HEK293 (cell line): ENCODE measurements at regions not wholly inside any gene's neighbourhood (a gene's known extent, or its start where the extent isn't known, plus 50 kb on each side); places are given as distances from the start of the nearest gene placed in this dataset.

Source experiments
- CTCF ChIA-PET: fragments of 350-600 bp; formaldehyde crosslinking; extraction: SDS; loops from one replicate; lab custom pipeline; 2021; ENCODE audit warnings: antibody characterized with exemption; lab: Yijun Ruan, JAX
- POLR2A ChIA-PET: fragments of 300-600 bp; formaldehyde crosslinking; extraction: SDS; loops from one replicate; lab custom pipeline; 2020; ENCODE audit warnings: antibody characterized with exemption, inconsistent platforms; lab: Yijun Ruan, JAX
- H3K27ac ChIP-seq: fragments of 200-500 bp; sonication (Bioruptor generic); 2 replicates; pipeline ENCODE4 v1.5.1; 2014; ENCODE audit warnings: low read depth, low read length, control low read depth, inconsistent platforms; ENCODE audit errors: extremely low read depth
- H3K36me3 ChIP-seq, 2 experiments: fragments of 200-500 bp in 1 of 2; sonication (Bioruptor generic) in 1 of 2; 1 replicate in 1 of 2; 2 replicates in 1 of 2; pipeline ENCODE4 v1.5.1; 2014 to 2017; ENCODE audit warnings: inconsistent platforms in 2 of 2, low read length in 2 of 2; ENCODE audit not compliant: control insufficient read depth in 2 of 2, insufficient read depth in 1 of 2
- H3K4me1 ChIP-seq: fragments of 200-500 bp; sonication (Bioruptor generic); 2 replicates; pipeline ENCODE4 v1.5.1; 2014; ENCODE audit warnings: mild to moderate bottlenecking, low read length, inconsistent platforms; ENCODE audit not compliant: control insufficient read depth, insufficient read depth
- H3K4me3 ChIP-seq: 2 replicates; pipeline ENCODE4 v1.5.1; 2011; ENCODE audit warnings: low read depth, mild to moderate bottlenecking, control low read depth, low read length, moderate library complexity
- H3K9me3 ChIP-seq: fragments of 200-500 bp; sonication (Bioruptor generic); 2 replicates; pipeline ENCODE4 v1.5.1; 2014; ENCODE audit warnings: low read depth, low read length, inconsistent platforms; ENCODE audit not compliant: control insufficient read depth, insufficient read depth
- AEBP2 ChIP-seq: fragments of 450-650 bp; formaldehyde crosslinking; IDR thresholded peaks from 2 replicates; pipeline ENCODE4 v1.5.1; 2016; ENCODE audit warnings: missing biosample characterization, missing genetic modification characterization, borderline replicate concordance
- CTCF ChIP-seq: fragments of 450-650 bp; formaldehyde crosslinking; IDR thresholded peaks from 2 replicates; pipeline ENCODE4 v1.5.1; 2016; ENCODE audit warnings: missing biosample characterization, missing genetic modification characterization
- FEZF1 ChIP-seq: fragments of 450-650 bp; formaldehyde crosslinking; IDR thresholded peaks from 2 replicates; pipeline ENCODE4 v1.5.1; 2016; ENCODE audit warnings: missing biosample characterization, missing genetic modification characterization
- GLI2 ChIP-seq: fragments of 450-650 bp; formaldehyde crosslinking; IDR thresholded peaks from 2 replicates; pipeline ENCODE4; 2017; ENCODE audit warnings: missing biosample characterization, missing genetic modification characterization, low read depth, borderline replicate concordance
- KLF16 ChIP-seq: fragments of 450-650 bp; formaldehyde crosslinking; IDR thresholded peaks from 2 replicates; pipeline ENCODE4 v1.5.1; 2017; ENCODE audit warnings: missing biosample characterization, missing genetic modification characterization
- PATZ1 ChIP-seq: fragments of 450-650 bp; formaldehyde crosslinking; IDR thresholded peaks from 2 replicates; pipeline ENCODE4 v1.5.1; 2016; ENCODE audit warnings: missing biosample characterization, missing genetic modification characterization
- REST ChIP-seq: fragments of 450-650 bp; formaldehyde crosslinking; IDR thresholded peaks from 2 replicates; pipeline ENCODE4 v1.5.1; 2016; ENCODE audit warnings: missing biosample characterization, missing genetic modification characterization
- ZFP69B ChIP-seq: fragments of 450-650 bp; formaldehyde crosslinking; IDR thresholded peaks from 2 replicates; pipeline ENCODE4 v1.5.1; 2016; ENCODE audit warnings: missing biosample characterization, missing genetic modification characterization
- ZNF133 ChIP-seq: fragments of 450-650 bp; formaldehyde crosslinking; IDR thresholded peaks from 2 replicates; pipeline ENCODE4 v1.5.1; 2016; ENCODE audit warnings: missing biosample characterization, missing genetic modification characterization
- ZNF221 ChIP-seq: fragments of 450-650 bp; formaldehyde crosslinking; IDR thresholded peaks from 2 replicates; pipeline ENCODE4 v1.5.1; 2017; ENCODE audit warnings: missing biosample characterization, missing genetic modification characterization, borderline replicate concordance
- ZNF223 ChIP-seq: fragments of 450-650 bp; formaldehyde crosslinking; IDR thresholded peaks from 2 replicates; pipeline ENCODE4 v1.5.1; 2016; ENCODE audit warnings: missing biosample characterization, missing genetic modification characterization
- ZNF239 ChIP-seq: fragments of 450-650 bp; formaldehyde crosslinking; IDR thresholded peaks from 2 replicates; pipeline ENCODE4 v1.5.1; 2016; ENCODE audit warnings: missing biosample characterization, missing genetic modification characterization
- ZNF302 ChIP-seq: fragments of 450-650 bp; formaldehyde crosslinking; IDR thresholded peaks from 2 replicates; pipeline ENCODE4 v1.5.1; 2016; ENCODE audit warnings: missing biosample characterization, missing genetic modification characterization, low read depth
- ZNF341 ChIP-seq: fragments of 450-650 bp; formaldehyde crosslinking; IDR thresholded peaks from 2 replicates; pipeline ENCODE4; 2016; ENCODE audit warnings: low read depth, missing biosample characterization, missing genetic modification characterization
- ZNF394 ChIP-seq: fragments of 450-650 bp; formaldehyde crosslinking; IDR thresholded peaks from 2 replicates; pipeline ENCODE4 v1.5.1; 2016; ENCODE audit warnings: missing biosample characterization, missing genetic modification characterization, mild to moderate bottlenecking, moderate library complexity, borderline replicate concordance
- ZNF514 ChIP-seq: fragments of 450-650 bp; formaldehyde crosslinking; IDR thresholded peaks from 2 replicates; pipeline ENCODE4 v1.5.1; 2016; ENCODE audit warnings: missing biosample characterization, missing genetic modification characterization
- ZNF548 ChIP-seq: fragments of 450-650 bp; formaldehyde crosslinking; IDR thresholded peaks from 2 replicates; pipeline ENCODE4 v1.5.1; 2016; ENCODE audit warnings: missing biosample characterization, missing genetic modification characterization
- ZNF610 ChIP-seq: fragments of 450-650 bp; formaldehyde crosslinking; IDR thresholded peaks from 2 replicates; pipeline ENCODE4 v1.5.1; 2016; ENCODE audit warnings: missing biosample characterization, missing genetic modification characterization, borderline replicate concordance
- ZNF621 ChIP-seq: fragments of 450-650 bp; formaldehyde crosslinking; IDR thresholded peaks from 2 replicates; pipeline ENCODE4 v1.5.1; 2017; ENCODE audit warnings: missing biosample characterization, missing genetic modification characterization
- TF ChIP-seq, protein P1 (sequence below): fragments of 450-650 bp; formaldehyde crosslinking; conservative IDR thresholded peaks from 2 replicates; pipeline ENCODE4 v1.5.1; 2016; ENCODE audit warnings: low read depth, missing biosample characterization, missing genetic modification characterization
- TF ChIP-seq, protein P2 (sequence below): fragments of 450-650 bp; formaldehyde crosslinking; IDR thresholded peaks from 2 replicates; pipeline ENCODE4 v1.5.1; 2017; ENCODE audit warnings: missing biosample characterization, missing genetic modification characterization

DNA sequence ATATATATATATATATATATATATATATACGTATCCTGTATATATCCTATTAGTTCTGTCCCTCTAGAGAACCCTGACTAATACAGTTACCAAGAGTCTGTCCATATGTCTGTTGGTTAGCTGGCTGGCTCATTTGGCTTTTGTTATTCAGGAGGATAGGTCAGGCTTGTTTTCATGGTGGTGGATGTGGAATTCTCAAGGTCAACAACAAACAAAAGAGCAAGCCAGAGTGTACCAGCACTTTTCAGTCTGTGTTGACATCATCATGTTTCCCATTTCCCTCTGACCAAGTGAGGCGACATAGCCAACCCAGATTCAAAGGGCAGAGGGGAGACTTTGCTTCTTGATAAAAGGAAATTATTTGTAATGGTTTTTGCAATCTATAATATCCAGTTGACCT, 88.5 kb upstream of the PTCHD4 start:
- Histone ChIP-seq H3K4me1 (no peaks in the 10 kb centered on the region), H3K4me3 (no peak overlapping the region), H3K27ac (no peak overlapping the region), H3K9me3 (no peaks in the 10 kb centered on the region), H3K36me3 (no peaks in the 10 kb centered on the region)
- no peak for TF ChIP-seq ZNF548 (tag by site-specific recombination)
- TF ChIP-seq ZNF341 = no peak
- no peak for TF ChIP-seq KLF16 (tag by site-specific recombination)
- TF ChIP-seq REST (tag by site-specific recombination) = no peak
- no peak for TF ChIP-seq ZNF223 (tag by site-specific recombination)
- TF ChIP-seq FEZF1 (tag by site-specific recombination) = no peak
- no peak for TF ChIP-seq ZNF394 (tag by site-specific recombination)
- no peak for TF ChIP-seq AEBP2 (tag by site-specific recombination)
- no peak for TF ChIP-seq ZNF302 (tag by site-specific recombination)
- TF ChIP-seq GLI2 (tag by site-specific recombination) = no peak
- no peak for TF ChIP-seq ZNF621 (tag by site-specific recombination)
- TF ChIP-seq, protein P1, sequence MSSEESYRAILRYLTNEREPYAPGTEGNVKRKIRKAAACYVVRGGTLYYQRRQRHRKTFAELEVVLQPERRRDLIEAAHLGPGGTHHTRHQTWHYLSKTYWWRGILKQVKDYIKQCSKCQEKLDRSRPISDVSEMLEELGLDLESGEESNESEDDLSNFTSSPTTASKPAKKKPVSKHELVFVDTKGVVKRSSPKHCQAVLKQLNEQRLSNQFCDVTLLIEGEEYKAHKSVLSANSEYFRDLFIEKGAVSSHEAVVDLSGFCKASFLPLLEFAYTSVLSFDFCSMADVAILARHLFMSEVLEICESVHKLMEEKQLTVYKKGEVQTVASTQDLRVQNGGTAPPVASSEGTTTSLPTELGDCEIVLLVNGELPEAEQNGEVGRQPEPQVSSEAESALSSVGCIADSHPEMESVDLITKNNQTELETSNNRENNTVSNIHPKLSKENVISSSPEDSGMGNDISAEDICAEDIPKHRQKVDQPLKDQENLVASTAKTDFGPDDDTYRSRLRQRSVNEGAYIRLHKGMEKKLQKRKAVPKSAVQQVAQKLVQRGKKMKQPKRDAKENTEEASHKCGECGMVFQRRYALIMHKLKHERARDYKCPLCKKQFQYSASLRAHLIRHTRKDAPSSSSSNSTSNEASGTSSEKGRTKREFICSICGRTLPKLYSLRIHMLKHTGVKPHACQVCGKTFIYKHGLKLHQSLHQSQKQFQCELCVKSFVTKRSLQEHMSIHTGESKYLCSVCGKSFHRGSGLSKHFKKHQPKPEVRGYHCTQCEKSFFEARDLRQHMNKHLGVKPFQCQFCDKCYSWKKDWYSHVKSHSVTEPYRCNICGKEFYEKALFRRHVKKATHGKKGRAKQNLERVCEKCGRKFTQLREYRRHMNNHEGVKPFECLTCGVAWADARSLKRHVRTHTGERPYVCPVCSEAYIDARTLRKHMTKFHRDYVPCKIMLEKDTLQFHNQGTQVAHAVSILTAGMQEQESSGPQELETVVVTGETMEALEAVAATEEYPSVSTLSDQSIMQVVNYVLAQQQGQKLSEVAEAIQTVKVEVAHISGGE (tag by site-specific recombination) = no peak
- no peak for TF ChIP-seq ZNF610 (tag by site-specific recombination)
- TF ChIP-seq PATZ1 = no peak
- no peak for TF ChIP-seq ZNF514
- CTCF ChIA-PET = no interaction called here
- POLR2A ChIA-PET = no interaction called here

DNA sequence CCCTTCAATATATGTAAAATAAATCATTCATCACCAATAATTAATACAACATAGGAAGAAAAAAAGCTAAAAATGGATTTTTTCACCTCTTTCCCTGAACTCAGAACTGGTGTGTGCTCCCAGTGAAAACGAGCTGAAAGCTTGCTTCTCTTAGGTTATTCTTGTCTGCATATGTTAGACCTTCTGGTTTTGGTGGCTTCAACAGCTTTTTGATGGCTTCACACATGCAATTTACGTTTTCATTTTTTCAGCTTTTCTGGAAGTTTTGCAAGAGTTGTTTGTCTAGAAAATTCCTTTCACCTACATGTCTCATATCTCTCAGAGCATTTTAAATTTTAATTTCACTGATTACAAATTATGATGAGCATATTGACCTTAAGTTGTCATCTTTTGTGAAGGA, 86.9 kb upstream of the PTCHD4 start:
- H3K4me1 ChIP-seq = no peaks in the 10 kb centered on the region
- H3K36me3 ChIP-seq = no peaks in the 10 kb centered on the region
- H3K27ac ChIP-seq = no peak overlapping the region
- no peaks in the 10 kb centered on the region for H3K9me3 ChIP-seq
- no peak overlapping the region for H3K4me3 ChIP-seq
- ChIA-PET CTCF (interaction anchor here (0.5 to 0.7 kb wide), 2 partner anchors 11 to 228 kb away, joined by 3 to 4 read pairs; no protein-coding TSS in a partner anchor), POLR2A (no interaction called here)
- TF ChIP-seq ZNF239 (tag by site-specific recombination) (no peak), ZFP69B (tag by site-specific recombination) (no peak), ZNF133 (tag by site-specific recombination) (no peak), ZNF221 (tag by site-specific recombination) (no peak), CTCF (tag by site-specific recombination) (no peak)
- TF ChIP-seq, protein P2, sequence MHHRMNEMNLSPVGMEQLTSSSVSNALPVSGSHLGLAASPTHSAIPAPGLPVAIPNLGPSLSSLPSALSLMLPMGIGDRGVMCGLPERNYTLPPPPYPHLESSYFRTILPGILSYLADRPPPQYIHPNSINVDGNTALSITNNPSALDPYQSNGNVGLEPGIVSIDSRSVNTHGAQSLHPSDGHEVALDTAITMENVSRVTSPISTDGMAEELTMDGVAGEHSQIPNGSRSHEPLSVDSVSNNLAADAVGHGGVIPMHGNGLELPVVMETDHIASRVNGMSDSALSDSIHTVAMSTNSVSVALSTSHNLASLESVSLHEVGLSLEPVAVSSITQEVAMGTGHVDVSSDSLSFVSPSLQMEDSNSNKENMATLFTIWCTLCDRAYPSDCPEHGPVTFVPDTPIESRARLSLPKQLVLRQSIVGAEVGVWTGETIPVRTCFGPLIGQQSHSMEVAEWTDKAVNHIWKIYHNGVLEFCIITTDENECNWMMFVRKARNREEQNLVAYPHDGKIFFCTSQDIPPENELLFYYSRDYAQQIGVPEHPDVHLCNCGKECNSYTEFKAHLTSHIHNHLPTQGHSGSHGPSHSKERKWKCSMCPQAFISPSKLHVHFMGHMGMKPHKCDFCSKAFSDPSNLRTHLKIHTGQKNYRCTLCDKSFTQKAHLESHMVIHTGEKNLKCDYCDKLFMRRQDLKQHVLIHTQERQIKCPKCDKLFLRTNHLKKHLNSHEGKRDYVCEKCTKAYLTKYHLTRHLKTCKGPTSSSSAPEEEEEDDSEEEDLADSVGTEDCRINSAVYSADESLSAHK = no peak
